OCI-LY7 (cell line): ENCODE measurements at regions not wholly inside any gene's neighbourhood (a gene's known extent, or its start where the extent isn't known, plus 50 kb on each side); places are given as distances from the start of the nearest gene placed in this dataset.

ENCODE experiments used
- BruUV-seq: library from RNA; stranded (reverse); fragments of 400-500 nt; replicated peaks from 2 replicates; lab custom pipeline; 2021; lab: Mats Ljungman, UMichigan
- CTCF ChIA-PET: fragments of 300-600 bp; sonication (Branson Sonifier 250); formaldehyde crosslinking; loops from one replicate; lab custom pipeline; 2022; ENCODE audit warnings: antibody characterized with exemption; ENCODE audit not compliant: unreplicated experiment; lab: Charles Lee
- POLR2A ChIA-PET: fragments of 300-600 bp; sonication (Branson Sonifier 250); formaldehyde crosslinking; loops from one replicate; lab custom pipeline; 2022; ENCODE audit warnings: antibody characterized with exemption; lab: Charles Lee
- DNase-seq: peaks from one replicate; pipeline ENCODE4 v3.0.0-alpha.2; 2015; ENCODE audit warnings: low spot score
- H2AFZ ChIP-seq: fragments of 200-600 bp; sonication (generic), shearing (Covaris generic); 2 replicates; pipeline ENCODE4 v1.6.1; 2014; ENCODE audit warnings: mild to moderate bottlenecking, antibody characterized with exemption, low read length, moderate library complexity
- H3K27ac ChIP-seq: fragments of 200-600 bp; sonication (generic); 2 replicates; pipeline ENCODE4 v1.5.1; 2014; ENCODE audit warnings: mixed run types, low read depth, mild to moderate bottlenecking, moderate library complexity, low read length, inconsistent platforms; ENCODE audit not compliant: poor library complexity, severe bottlenecking
- H3K36me3 ChIP-seq: fragments of 200-600 bp; sonication (generic); 2 replicates; pipeline ENCODE4 v1.6.1; 2014; ENCODE audit warnings: mild to moderate bottlenecking, antibody characterized with exemption, low read length, moderate library complexity, mixed read lengths; ENCODE audit not compliant: insufficient read depth
- H3K4me1 ChIP-seq: fragments of 200-600 bp; sonication (generic); 2 replicates; pipeline ENCODE4 v1.5.1; 2014; ENCODE audit warnings: mild to moderate bottlenecking, low read length; ENCODE audit not compliant: insufficient read depth, poor library complexity, severe bottlenecking
- H3K4me2 ChIP-seq: fragments of 200-600 bp; sonication (generic); 2 replicates; pipeline ENCODE4 v1.6.1; 2014; ENCODE audit warnings: mild to moderate bottlenecking, low read length
- H3K4me3 ChIP-seq: fragments of 200-600 bp; sonication (generic); 2 replicates; pipeline ENCODE4 v1.5.1; 2014; ENCODE audit warnings: mild to moderate bottlenecking, low read depth, low read length; ENCODE audit not compliant: poor library complexity, severe bottlenecking
- H3K79me2 ChIP-seq: fragments of 200-600 bp; sonication (generic); 2 replicates; pipeline ENCODE4 v1.6.1; 2016; ENCODE audit warnings: low read depth, mild to moderate bottlenecking, low read length, moderate library complexity, mixed read lengths; ENCODE audit not compliant: insufficient read depth
- H3K9me2 ChIP-seq: fragments of 200-600 bp; sonication (generic); 2 replicates; pipeline ENCODE4 v1.6.1; 2016; ENCODE audit warnings: mild to moderate bottlenecking, low read length, mixed read lengths; ENCODE audit not compliant: insufficient read depth
- H3K9me3 ChIP-seq: fragments of 200-600 bp; sonication (generic); 2 replicates; pipeline ENCODE4 v1.6.1; 2014; ENCODE audit warnings: mild to moderate bottlenecking, mixed run types, low read length, mixed read lengths
- H4K20me1 ChIP-seq: fragments of 200-600 bp; sonication (generic); 2 replicates; pipeline ENCODE4 v1.6.1; 2014; ENCODE audit warnings: mild to moderate bottlenecking, antibody characterized with exemption, low read length, moderate library complexity, mixed read lengths; ENCODE audit not compliant: insufficient read depth
- EZH2phosphoT487 ChIP-seq: fragments of 200-600 bp; sonication (generic); IDR thresholded peaks from 2 replicates; pipeline ENCODE4 v1.6.1; 2018; ENCODE audit warnings: low read depth, borderline replicate concordance, mild to moderate bottlenecking, mixed run types, antibody characterized with exemption, low read length, moderate library complexity, mixed read lengths
- intact Hi-C: fragments of 100-400 bp; cut with micrococcal nuclease; formaldehyde crosslinking; loops from one replicate; pipeline ENCODE4 v1.10.0; 2022; ENCODE audit not compliant: unreplicated experiment
- TF ChIP-seq, protein P1 (sequence below): fragments of 200-600 bp; sonication (generic); conservative IDR thresholded peaks from 2 replicates; pipeline ENCODE4 v1.5.1; 2014; ENCODE audit warnings: mild to moderate bottlenecking, antibody characterized with exemption, low read length, moderate library complexity, mixed read lengths

DNA sequence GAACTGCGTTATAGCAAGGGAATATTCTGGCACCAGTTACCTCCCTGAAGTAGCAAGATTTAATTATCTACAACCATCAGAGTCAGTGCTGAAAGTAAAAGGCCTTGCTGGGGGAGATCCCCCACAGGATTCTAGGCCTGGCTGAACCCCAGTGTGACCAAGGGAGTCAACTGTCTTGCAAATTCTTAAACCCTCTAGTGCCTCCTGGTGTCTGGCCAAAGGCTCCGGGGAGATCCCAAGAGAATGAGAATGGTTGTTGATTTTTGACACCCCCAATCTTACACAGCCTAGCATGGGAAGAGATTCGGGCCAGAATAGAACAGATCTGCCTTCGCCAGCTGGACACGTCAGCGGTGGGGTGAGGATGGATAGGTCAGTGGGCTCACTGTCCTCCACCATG lies 179.4 kb downstream of the ERMARD start:
- BruUV-seq, result no TSS peak
- Histone ChIP-seq H3K4me1 (no peaks in the 10 kb centered on the region), H3K36me3 (no peaks in the 10 kb centered on the region), H3K4me3 (no peak overlapping the region), H4K20me1 (no peaks in the 10 kb centered on the region), H3K9me2 (no peaks in the 10 kb centered on the region), H3K9me3 (no peaks in the 10 kb centered on the region), H3K79me2 (no peaks in the 10 kb centered on the region), H3K27ac (no peak overlapping the region), H3K4me2 (no peak overlapping the region), H2AFZ (no peak overlapping the region)
- DNase-seq, result no peak
- no peak for TF ChIP-seq EZH2phosphoT487
- TF ChIP-seq, protein P1, sequence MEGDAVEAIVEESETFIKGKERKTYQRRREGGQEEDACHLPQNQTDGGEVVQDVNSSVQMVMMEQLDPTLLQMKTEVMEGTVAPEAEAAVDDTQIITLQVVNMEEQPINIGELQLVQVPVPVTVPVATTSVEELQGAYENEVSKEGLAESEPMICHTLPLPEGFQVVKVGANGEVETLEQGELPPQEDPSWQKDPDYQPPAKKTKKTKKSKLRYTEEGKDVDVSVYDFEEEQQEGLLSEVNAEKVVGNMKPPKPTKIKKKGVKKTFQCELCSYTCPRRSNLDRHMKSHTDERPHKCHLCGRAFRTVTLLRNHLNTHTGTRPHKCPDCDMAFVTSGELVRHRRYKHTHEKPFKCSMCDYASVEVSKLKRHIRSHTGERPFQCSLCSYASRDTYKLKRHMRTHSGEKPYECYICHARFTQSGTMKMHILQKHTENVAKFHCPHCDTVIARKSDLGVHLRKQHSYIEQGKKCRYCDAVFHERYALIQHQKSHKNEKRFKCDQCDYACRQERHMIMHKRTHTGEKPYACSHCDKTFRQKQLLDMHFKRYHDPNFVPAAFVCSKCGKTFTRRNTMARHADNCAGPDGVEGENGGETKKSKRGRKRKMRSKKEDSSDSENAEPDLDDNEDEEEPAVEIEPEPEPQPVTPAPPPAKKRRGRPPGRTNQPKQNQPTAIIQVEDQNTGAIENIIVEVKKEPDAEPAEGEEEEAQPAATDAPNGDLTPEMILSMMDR, result peak; percentile 44
- intact Hi-C loops, result loop anchor here (2.0 kb wide), 1 partner anchor 100 kb away; no protein-coding TSS in a partner anchor
- ChIA-PET POLR2A (no interaction called here), CTCF (no interaction called here)

DNA sequence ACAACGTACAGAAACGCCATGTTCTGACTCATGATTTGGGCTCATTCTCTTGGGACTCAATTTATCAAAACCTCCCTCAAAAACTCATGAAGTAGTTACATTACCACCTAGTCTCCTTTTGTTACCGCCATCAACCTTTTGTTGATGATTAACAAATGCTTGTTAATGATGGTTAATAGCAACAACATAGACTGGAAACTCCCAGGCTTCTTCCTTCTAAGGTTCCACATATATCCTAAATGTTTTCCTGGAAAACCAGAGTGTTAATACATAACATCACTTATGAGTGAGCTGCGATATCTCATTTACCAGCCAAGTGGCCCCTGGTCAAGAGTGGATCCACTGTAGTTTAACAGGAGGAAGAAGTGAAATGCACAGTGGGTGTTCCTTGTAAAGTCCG lies 176.3 kb downstream of the ERMARD start:
- TF ChIP-seq, protein P1, result no peak
- no peak for TF ChIP-seq EZH2phosphoT487
- Histone ChIP-seq H3K36me3 (no peaks in the 10 kb centered on the region), H3K9me3 (no peaks in the 10 kb centered on the region), H3K79me2 (no peaks in the 10 kb centered on the region), H3K4me2 (no peak overlapping the region), H3K27ac (no peak overlapping the region), H2AFZ (no peak overlapping the region), H3K9me2 (no peaks in the 10 kb centered on the region), H3K4me3 (no peak overlapping the region), H3K4me1 (no peaks in the 10 kb centered on the region), H4K20me1 (no peaks in the 10 kb centered on the region)
- POLR2A ChIA-PET, result no interaction called here
- CTCF ChIA-PET, result no interaction called here
- intact Hi-C loops, result no loop called here
- no peak for DNase-seq
- no TSS peak for BruUV-seq

DNA sequence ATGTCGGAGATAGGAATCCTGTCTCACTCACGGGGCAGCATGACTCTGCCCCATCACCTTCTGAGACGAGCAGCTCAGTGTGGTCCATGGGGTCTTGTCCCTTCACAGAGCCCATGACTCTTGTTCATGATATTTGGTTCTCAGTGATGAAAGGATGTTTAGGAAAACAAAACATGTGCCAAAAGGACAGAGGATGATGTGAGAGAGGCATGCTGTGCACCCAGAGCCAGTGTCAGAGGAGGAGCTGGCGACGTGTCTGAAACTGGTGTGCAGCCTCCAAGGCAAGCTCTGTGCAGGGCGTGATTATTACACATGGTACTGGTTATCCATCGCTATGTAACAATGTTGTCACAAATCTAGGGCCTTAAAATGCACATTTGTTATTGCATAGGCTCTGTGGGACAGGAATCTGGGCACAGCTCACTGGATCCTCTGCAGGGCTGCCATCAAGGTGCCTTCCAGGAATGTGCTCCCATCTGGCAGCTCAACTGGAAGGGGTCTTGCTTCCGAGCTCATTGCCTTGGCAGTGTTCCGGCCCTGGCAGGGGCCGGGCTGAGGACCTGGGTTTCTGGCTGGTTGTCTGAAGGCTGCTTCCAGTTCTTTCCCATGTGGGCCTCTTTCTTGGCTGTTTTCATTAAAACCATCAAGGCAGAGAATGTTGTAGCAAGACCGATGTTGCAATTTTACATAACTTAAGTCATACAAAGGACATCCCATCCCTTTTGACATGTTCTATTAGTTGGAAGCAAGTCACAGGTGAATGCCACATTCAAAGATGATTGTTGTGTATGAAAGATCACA lies 175.4 kb downstream of the ERMARD start:
- no peak overlapping the region for H3K4me3 ChIP-seq
- no peak overlapping the region for H3K4me2 ChIP-seq
- no peaks in the 10 kb centered on the region for H3K4me1 ChIP-seq
- DNase-seq, result no peak
- H3K9me3 ChIP-seq, result no peaks in the 10 kb centered on the region
- H3K79me2 ChIP-seq, result no peaks in the 10 kb centered on the region
- ChIA-PET CTCF (no interaction called here), POLR2A (no interaction called here)
- H2AFZ ChIP-seq, result no peak overlapping the region
- intact Hi-C loops, result no loop called here
- no peak for TF ChIP-seq EZH2phosphoT487
- TF ChIP-seq, protein P1, result no peak
- no peaks in the 10 kb centered on the region for H3K9me2 ChIP-seq
- H4K20me1 ChIP-seq, result no peaks in the 10 kb centered on the region
- H3K36me3 ChIP-seq, result no peaks in the 10 kb centered on the region
- no TSS peak for BruUV-seq
- no peak overlapping the region for H3K27ac ChIP-seq
